ENCODE measurements at regions not wholly inside any gene's neighbourhood (a gene's known extent, or its start where the extent isn't known, plus 50 kb on each side); places are given as distances from the start of the nearest gene placed in this dataset.

- no peaks in the 10 kb centered on the region for H3K27me3 ChIP-seq (replicated peaks; ENCODE audit: insufficient read depth)
- H3K27ac ChIP-seq, result no peak overlapping the region
- no peak overlapping the region for H3K4me3 ChIP-seq
- DNase-seq (ENCODE audit: low spot score), result no peak
- H3K9me3 ChIP-seq, result no peaks in the 10 kb centered on the region
- H3K36me3 ChIP-seq, result no peaks in the 10 kb centered on the region
- TF ChIP-seq CTCF (IDR thresholded peaks at IDR 0.05), result no peak
- no peaks in the 10 kb centered on the region for H3K4me1 ChIP-seq (ENCODE audit: control insufficient read depth in 1 of 2, low read depth in 2 of 2)
- no peak for ATAC-seq (ENCODE audit: insufficient number of reproducible peaks, low FRiP score, low read depth)
Measured at GRCh38 chr4:135385830-135386581, 1184.4 kb upstream of the PABPC4L start.

GRCh38 chr4:135383356-135384288 is 1182.0 kb upstream of the PABPC4L start:
- no peak for ATAC-seq (ENCODE audit: insufficient number of reproducible peaks, low FRiP score, low read depth)
- Histone ChIP-seq H3K4me3 (no peak overlapping the region), H3K36me3 (no peaks in the 10 kb centered on the region), H3K9me3 (no peaks in the 10 kb centered on the region), H3K4me1 (ENCODE audit: control insufficient read depth in 1 of 2, low read depth in 2 of 2) (no peaks in the 10 kb centered on the region), H3K27ac (no peak overlapping the region), H3K27me3 (replicated peaks; ENCODE audit: insufficient read depth) (no peaks in the 10 kb centered on the region)
- DNase-seq (ENCODE audit: low spot score), result no peak
- TF ChIP-seq CTCF (IDR thresholded peaks at IDR 0.05), result no peak

GRCh38 chr4:135382280-135382959 is 1180.8 kb upstream of the PABPC4L start:
- no peak for ATAC-seq (ENCODE audit: insufficient number of reproducible peaks, low FRiP score, low read depth)
- no peak for TF ChIP-seq CTCF (IDR thresholded peaks at IDR 0.05)
- no peaks in the 10 kb centered on the region for H3K9me3 ChIP-seq
- no peaks in the 10 kb centered on the region for H3K36me3 ChIP-seq
- no peaks in the 10 kb centered on the region for H3K4me1 ChIP-seq (ENCODE audit: control insufficient read depth in 1 of 2, low read depth in 2 of 2)
- H3K27me3 ChIP-seq (replicated peaks; ENCODE audit: insufficient read depth), result no peaks in the 10 kb centered on the region
- DNase-seq (ENCODE audit: low spot score), result no peak
- H3K4me3 ChIP-seq, result no peak overlapping the region
- H3K27ac ChIP-seq, result no peak overlapping the region

- no peak for ATAC-seq (ENCODE audit: insufficient number of reproducible peaks, low FRiP score, low read depth)
Measured at GRCh38 chr4:135372131-135372530, 1170.5 kb upstream of the PABPC4L start.

More at GRCh38 chr4:135372131-135372530, 1170.5 kb upstream of the PABPC4L start:
- no peak for TF ChIP-seq CTCF (IDR thresholded peaks at IDR 0.05)
- no peak for DNase-seq (ENCODE audit: low spot score)
- no peak overlapping the region for H3K27ac ChIP-seq
- H3K4me3 ChIP-seq, result no peak overlapping the region
- H3K36me3 ChIP-seq, result no peaks in the 10 kb centered on the region
- H3K27me3 ChIP-seq (replicated peaks; ENCODE audit: insufficient read depth), result no peaks in the 10 kb centered on the region
- H3K9me3 ChIP-seq, result no peaks in the 10 kb centered on the region
- H3K4me1 ChIP-seq (ENCODE audit: control insufficient read depth in 1 of 2, low read depth in 2 of 2), result no peaks in the 10 kb centered on the region
